Gastrocnemius medialis (tissue), 4 donors: ENCODE measurements at regions not wholly inside any gene's neighbourhood (a gene's known extent, or its start where the extent isn't known, plus 50 kb on each side); places are given as distances from the start of the nearest gene placed in this dataset.
"Not testable (repeated sequence)": the region's sequence is repeated elsewhere in the genome, so short reads cannot be mapped to it uniquely, and the experiment has no call there.

Experiments used
- CTCF ChIP-seq, 5 experiments: fragments of 450-650 bp in 3 of 5; fragments of 200-600 bp in 2 of 5; sonication (generic) in 2 of 5; IDR thresholded peaks in 4 of 5; conservative IDR thresholded peaks in 1 of 5; 1 replicate in 4 of 5; 2 replicates in 1 of 5; pipeline ENCODE4 v1.5.1; 2016 to 2019; ENCODE audit warnings: antibody characterized with exemption in 5 of 5, mild to moderate bottlenecking in 3 of 5, moderate library complexity in 3 of 5
- POLR2A ChIP-seq, 2 donors: fragments of 450-650 bp; IDR thresholded peaks; one replicate each; pipeline ENCODE4 v1.6.1; 2017; ENCODE audit warnings: antibody characterized with exemption in 2 of 2, mild to moderate bottlenecking in 2 of 2, moderate library complexity in 2 of 2

- TF ChIP-seq CTCF (IDR thresholded peaks at IDR 0.05 in 4 of 5, conservative IDR thresholded peaks at IDR 0.05 in 1 of 5); POLR2A (IDR thresholded peaks at IDR 0.05): not testable (repeated sequence)
Measured at GRCh38 chr1:121013181-121013580, 123.6 kb downstream of the PPIAL4A start.
